Hindlimb muscle (tissue), 1 donor: ENCODE measurements at regions not wholly inside any gene's neighbourhood (a gene's known extent, or its start where the extent isn't known, plus 50 kb on each side); places are given as distances from the start of the nearest gene placed in this dataset.
"Not testable (repeated sequence)": the region's sequence is repeated elsewhere in the genome, so short reads cannot be mapped to it uniquely, and the experiment has no call there.

ENCODE experiments used
- DNase-seq: peaks from one replicate; pipeline ENCODE4 v3.0.0-alpha.2; 2013

DNA sequence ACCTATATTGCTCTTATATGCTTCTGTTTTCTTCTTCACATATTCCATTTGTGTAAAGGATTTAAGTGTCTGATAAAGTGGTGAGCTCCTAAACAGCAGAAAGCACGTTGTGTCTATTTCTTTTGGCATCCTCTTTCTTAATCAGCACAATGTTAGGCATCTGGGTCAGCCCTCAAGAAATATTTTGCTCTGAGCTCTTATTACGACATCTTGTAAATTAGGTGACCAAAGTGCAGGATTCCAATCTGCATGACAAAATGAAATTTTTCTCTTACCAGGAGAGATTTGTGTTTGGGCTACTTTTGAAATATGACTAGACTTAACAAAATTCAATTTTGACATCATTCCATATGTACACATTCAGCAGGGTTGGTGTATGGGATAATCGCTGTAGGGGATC, 210.0 kb upstream of the IGFBP7 start:
- no peak for DNase-seq

DNA sequence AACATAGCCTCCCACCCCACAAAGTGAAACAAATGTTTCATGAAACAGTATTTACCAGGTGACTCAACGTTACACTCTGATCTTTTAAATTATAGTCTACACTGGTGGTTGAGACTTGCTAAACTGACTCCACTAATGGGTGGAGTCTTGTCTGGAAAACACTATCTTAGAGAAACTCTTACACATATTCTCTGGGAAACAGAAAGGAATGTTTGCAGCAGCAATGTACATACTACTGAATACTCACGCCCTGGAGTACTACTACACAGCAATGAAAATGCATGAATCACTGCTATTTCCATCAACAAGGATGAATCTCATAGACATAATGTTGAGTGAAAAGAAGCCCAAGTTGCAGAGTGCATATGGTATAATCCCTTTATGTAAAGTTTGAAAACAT, 208.5 kb upstream of the IGFBP7 start:
- no peak for DNase-seq

DNA sequence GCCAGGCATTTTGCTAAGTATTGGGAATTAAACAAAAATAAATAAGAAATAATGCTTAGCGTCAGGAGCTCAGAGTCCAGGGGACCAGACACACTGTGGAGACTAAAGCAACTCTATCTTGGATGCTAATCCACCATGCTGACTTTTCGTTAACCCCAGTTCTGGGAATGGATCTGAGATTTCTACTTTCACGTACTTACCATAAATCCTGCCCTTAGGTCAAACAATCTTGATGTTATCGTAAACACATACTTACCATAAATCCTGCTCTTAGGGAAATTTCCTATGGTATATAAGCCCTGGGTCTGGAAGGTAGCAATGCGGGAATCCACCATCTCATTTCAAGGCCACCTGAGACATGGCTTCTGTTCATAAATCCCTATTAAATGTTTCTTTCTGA, 204.5 kb upstream of the IGFBP7 start:
- DNase-seq, result no peak

DNA sequence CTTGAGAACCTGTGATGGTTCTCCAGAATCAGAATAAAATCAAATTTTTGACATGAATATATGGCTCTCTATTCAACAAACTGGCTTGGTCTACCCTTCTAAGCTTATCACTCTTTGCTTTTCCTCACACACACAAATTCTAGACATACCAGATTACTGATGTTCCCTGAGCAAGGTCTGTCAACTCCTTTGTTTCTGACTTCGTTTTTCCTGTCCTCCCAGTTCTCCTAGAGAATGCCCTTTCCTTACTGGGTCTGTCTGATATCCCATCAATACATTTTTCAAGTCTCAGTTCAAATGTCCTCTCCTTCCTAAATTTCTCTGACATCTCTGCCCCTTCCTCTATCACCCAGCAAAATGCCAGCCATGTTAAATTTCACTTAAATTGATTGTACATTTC, 202.1 kb upstream of the IGFBP7 start:
- DNase-seq, result no peak

DNA sequence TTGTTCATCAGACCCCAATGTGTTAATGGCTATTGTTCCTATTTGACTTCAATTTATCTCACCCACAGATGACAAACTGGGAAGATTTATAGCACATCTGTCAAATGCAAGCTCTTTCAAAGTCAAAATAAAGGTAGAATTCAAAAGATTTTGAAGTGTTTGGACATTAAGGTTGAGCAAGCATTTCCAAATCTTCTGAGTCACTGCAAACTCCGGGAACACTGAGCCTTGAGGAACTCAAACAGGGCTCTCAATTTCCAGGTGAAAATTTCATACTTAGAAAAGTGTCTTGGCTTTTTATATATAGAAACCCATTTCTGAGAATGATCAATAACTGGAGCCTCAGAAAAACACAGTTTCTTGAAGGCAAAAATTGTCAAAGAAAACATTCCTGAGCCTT, 199.5 kb upstream of the IGFBP7 start:
- DNase-seq, result no peak

DNA sequence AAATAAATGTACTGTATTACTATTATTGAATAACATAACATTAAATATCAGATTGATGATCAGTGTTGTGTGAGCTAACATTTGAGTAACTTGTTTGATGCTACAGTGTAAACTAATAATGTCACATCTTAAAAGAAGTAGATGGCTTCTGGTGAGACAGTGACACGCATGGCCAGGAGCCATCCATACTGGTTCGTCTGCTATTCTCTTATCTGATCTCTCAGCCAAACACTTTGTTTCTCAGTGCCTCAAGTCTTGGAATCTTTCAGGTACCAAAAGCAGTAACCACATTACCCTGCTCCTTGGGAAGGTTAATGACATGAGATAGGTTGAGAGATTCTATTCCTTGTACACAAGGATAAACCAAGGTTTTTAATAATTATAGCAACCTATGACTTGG, 198.1 kb upstream of the IGFBP7 start:
- no peak for DNase-seq

DNA sequence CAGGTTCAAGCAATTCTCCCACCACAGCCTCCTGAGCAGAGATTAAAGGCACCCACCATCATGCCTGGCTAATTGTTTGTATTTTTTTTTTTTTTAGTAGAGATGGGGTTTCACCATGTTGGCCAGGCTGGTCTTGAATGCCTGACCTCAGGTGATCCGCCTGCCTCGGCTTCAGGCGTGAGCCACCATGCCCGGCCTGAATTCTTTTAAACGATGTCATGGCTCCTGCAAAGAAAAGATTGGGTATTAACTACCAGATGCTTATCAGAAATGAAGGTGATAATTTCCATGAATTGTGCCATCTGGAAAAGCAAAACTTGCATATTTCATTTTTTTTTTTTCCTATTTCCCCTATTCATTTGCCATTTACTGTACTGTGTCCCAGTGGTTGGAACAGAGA, 195.7 kb upstream of the IGFBP7 start:
- DNase-seq, result no peak

DNA sequence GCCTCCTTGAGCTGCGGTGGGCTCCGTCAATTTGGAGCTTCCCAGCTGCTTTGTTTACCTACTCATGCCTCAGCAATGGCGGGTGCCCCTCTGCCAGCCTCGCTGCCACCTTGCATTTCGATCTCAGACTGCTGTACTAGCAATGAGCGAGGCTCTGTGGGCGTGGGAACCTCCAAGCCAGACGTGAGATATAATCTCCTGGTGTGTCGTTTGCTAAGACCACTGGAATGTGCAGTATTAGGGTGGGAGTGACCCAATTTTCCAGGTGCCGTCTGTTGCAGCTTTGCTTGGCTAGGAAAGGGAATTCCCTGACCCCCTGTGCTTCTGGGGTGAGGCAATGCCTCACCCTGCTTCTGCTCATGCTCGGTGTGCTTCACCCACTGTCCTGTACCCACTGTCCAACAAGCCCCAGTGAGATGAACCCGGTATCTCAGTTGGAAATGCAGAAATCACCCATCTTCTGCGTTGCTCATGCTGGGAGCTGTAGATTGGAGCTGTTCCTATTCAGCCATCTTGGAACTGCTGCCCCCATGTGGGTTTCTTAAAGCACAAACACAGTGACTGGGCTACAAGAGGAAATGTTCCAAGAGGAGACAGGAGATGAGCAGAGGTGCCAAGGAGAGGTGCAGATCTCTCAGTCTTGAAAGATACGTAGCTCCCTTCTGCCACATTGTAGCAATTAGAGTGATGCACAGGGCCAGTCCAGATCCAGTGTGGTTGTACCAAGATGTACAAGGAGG, 193.0 kb upstream of the IGFBP7 start:
- no peak for DNase-seq

DNA sequence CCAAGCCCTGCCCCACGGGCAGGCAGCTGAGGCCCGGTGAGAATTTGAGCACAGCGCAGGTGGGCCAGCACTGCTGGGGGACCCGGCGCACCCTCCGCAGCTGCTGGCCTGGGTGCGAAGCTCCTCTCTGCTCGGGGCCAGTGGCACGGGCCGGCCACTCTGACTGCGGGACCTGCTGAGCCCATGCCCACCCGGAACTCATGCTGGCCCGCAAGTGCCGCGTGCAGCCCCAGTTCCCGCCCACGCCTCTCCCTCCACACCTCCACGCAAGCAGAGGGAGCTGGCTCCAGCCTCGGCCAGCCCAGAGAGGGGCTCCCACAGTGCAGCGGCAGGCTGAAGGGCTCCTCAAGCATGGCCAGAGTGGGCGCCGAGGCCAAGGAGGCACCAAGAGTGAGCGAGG, 190.1 kb upstream of the IGFBP7 start:
- not testable (repeated sequence) for DNase-seq

DNA sequence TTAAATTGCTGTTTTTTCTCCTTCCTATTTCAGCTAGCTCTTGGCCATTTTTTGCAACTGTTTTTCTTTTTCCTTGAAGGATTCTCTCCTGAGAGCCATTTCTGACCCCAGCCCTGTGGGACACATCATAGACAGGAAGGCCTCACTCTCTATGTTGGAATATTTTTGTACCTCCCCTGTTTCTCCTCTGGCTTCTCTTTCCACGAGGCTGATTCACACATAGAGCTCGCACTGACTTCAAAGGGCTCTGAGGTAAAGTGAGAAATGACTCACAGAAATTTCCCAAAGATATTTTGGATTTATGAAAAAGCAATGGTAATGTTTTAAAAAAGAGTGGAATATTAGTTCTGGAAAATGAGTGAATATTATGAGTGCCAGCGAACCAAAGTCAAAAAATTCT, 181.7 kb upstream of the IGFBP7 start:
- DNase-seq, result no peak

DNA sequence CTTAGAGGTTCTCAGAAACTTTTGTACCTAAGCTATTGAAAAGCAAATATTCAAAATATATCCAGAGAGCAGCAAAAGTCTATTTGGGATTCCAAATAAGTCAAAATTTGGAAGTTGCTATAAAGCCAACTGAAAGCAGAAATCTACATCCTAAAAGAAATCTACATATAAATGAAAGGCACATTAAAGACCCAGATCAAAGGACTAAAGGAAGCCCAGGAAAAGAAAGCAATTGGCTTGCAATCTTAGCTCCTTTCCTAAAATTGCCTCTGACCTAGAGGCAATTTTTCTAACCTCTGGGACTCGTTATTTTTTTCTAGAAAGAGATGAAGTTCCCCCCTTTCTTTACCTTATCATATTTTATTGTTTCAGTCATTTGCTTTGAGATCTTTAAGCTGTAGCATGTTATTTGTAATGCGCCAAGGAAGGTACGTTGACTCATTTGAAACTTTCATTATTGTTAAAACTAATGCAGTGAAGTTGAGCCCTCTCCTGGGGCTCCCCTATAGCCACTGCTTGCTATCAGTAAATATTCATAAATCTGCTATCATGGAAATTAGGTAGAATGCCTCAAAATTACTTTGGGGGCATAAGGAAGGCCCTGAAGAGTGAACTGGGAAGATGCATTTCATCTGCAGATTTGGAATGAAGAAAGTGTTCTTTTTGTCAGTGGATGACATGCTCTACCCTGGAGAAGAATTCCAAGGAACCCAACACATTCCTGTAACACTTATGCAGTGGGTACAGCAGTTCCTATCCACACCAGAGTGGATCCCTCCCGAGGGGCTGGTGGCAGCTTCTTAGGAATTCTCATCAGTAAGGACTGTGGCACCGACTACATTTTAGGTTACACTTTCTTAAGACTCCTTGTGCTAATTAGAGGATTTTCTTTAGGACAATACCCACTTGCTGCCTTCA, 177.8 kb upstream of the IGFBP7 start:
- no peak for DNase-seq

DNA sequence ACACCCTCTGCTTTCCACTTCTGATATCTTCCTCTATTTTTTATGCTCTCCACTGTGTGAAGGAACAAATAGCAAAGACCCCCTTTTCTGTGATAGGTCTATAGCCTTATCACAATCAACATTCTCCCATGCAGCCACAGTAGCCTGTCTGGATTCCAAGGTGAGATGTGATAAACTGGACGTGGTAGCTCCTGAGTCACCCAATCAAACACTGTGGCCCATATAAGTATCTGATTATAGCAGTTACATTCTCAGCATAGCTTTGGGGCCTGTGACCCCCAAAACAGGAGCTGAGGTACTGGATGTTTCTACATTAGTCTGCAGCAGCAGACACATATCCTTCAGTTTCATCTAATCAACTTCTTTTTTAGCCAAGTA, 172.7 kb upstream of the IGFBP7 start:
- no peak for DNase-seq

DNA sequence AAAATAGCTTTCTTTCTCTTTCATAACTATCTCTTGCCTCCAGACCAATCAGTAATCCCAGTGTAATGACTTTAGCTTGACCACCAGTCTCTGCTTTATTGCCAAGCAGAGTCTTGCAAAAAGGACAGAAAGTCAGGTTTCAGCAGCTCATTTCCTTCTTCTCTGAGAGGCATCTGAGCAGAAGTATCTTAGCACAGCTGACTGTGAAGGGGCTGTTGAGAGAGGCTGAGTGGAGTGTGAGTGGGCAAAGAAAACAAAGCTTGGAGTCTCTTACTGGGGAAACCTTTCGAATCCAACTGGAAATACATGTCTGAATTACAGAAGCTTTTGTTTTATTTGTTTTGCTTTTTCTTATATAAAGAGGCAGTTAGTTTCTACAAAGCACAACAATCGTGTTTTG, 170.3 kb upstream of the IGFBP7 start:
- no peak for DNase-seq

DNA sequence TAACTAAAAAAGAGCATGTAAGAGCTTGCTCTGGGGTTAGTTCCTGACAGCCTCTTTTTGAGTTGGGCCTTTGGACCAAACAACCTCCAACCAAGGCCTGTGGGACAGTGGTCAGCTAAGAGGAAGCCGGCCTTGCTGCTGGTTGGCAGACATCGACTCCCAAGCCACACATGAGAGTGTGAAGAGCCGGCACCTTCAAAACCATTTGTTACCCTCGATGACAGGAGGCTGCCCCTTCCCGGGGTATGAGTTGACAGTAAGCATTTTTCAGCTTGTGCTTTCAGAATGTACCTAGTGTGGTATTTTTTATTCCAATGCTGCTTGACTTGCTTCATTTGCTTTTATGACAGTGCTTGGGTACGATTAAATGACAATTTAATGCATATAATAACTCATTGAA, 168.6 kb upstream of the IGFBP7 start:
- DNase-seq, result no peak

DNA sequence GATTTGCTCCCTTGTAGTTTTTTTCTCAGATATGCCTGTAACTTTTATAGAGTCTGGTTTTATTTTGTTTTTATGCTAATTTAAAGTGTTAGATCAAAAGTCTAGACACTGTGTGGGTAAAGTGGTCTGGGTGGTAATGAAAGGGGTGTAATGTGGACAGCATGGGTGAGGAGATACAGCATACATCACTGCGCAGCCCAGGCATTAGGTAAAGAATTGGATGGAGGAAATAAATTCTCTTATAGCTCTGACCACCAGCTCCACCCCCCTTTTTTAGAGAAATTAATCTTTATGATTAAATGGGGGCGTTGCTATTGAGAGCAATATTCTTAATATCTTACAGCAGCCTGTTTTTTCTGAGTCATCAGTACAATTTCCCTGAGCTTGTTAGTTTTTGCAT, 163.9 kb upstream of the IGFBP7 start:
- no peak for DNase-seq

DNA sequence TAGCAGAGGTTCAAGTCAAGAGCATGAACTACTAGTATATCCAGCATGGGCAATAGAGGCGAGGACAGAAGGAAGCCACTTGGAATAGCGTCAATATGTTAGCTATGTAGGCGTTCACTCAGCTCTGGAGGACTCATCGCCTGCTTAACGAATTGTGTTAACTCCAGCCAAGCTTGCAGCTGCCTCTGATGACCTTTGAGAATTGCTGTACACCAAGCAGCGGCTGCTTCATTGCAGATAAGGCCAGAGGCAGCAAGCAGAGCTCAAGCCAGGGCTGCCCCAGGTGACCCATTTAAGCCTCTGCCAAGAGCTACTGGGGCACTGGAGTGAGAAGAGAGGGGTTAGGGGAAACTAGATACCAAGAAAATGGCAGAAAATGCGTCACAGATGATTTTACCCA, 160.2 kb upstream of the IGFBP7 start:
- DNase-seq, result peak; percentile 32

DNA sequence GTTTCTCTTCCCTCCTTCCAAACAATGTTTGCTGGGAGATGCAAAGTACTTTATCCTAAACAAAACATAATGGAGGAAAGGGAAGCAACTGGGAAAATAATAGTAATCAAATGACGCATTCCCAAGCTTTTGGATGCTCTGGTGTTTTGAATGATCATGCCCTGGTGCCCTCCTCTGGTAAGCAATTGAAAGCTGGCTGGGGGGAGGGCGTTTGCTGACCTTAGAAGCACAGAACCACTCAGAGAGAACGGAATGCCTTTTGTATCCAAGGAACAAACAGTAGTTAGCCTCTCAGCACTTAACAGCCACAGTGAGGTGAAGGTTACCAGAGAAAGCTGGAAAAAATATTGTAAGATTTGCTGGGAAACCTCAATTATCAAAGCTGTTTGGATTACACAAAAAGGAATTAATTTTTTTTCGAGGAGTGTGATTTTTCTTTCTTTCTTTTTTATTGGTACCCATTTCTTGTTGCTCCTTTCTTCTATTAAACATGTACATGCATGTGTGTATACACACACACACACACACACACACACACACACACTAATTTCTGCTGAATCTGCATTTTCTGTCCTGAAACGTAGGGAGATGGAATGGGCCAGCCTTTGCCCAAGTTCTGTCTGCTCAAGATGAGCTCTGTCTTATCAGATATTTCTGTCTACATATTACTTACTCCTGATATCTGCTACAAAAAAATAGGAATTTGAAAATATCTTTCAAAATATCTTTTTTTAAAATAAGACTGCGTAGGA, 155.8 kb upstream of the IGFBP7 start:
- no peak for DNase-seq

DNA sequence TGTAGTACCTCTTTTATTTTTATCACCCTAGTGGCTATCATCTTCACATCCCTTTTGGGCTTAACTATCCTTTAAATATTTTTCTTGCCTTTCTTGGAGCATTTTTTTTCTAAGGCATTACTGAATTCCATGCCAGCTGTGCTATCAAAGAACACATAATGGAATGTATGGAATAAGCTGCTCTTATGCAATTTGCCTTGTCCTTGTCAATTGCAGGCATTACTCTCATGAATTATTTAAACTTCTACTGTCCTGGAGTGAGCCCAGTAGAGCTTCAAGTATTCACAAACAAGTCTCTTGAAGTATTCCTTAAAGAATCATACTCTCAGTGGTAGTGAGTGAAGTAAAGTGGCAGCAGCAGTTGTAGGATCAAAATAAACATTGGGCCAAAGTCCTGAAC, 144.6 kb upstream of the IGFBP7 start:
- DNase-seq, result no peak

DNA sequence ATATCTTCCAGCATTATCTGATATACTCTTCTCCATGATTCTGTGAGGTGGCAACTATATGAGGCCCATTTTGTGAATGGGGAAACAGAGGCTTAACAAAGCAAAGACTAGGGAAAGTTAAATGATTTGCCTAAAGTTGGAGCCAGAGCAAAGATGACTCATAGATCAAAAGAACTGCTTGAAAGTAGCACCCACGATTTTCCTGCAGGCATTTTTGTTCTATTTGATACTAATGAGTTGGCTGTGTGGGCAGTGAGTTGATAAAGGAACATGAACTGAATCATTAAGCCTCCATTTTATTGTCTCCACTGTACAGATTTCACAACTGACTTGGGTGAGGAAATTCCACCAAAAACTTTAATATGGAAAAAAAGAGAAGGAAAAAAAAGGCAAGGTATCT, 138.9 kb upstream of the IGFBP7 start:
- no peak for DNase-seq

DNA sequence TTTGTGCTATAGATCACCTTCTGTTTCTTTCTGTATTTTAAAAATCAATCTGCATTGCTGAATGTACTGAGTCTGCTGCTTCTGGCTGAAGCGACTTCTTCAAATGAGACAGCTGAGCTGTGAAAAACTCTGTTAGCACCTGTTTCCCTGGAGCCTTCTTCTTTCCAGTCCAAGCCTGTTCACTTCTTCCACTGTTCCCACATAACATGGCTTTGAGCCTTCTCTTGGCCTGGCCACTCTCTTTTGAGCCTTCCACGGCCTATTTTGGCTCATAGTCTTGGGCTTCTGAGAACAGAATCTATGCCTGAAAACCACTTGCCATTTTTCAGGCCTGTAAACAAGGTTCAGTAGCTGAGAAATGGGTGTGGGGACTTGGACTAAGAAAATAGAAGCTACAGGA, 132.9 kb upstream of the IGFBP7 start:
- DNase-seq, result no peak

DNA sequence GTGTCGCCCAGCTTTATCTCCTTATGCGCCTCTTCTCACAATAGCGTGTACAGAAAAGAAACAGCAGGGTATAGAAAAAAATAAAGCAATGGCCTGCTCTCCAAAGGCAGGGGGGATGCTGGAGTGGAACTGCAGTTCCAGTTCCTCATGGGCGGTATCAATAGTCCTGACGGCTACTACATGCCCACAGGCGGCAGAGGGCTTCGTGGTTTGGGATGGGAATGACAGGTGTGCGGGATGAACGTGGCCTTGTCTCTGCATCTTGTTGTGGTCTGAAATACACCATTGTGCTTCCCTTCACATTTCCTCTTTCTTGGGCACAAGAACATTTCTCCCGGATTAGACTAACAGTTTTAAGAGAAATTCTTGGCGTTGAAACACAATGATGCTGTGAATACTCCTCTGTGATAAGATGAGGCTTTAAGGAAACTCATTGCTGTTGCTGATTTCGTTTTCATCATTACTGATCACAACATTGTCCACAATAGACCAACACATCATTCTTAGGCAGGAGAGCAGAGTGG, 124.1 kb upstream of the IGFBP7 start:
- DNase-seq, result no peak

DNA sequence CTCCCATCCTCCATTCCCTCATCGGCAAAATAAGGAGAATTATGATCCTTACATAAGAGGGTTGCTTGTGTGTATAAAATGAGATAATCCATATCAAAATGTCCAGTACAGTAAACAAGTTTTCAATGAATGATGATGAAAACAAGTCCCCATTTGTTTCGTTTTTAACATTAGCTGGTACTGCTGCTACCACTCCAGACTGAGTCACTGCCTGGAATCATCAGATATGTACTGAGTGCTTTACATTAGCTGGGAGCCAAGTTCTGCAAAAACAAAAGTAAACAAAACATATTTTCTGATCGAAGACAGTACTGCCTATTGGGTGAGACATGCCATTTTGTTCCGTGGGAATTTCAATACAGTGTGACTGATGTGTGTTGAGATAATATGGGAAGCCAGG, 123.2 kb upstream of the IGFBP7 start:
- DNase-seq, result no peak

DNA sequence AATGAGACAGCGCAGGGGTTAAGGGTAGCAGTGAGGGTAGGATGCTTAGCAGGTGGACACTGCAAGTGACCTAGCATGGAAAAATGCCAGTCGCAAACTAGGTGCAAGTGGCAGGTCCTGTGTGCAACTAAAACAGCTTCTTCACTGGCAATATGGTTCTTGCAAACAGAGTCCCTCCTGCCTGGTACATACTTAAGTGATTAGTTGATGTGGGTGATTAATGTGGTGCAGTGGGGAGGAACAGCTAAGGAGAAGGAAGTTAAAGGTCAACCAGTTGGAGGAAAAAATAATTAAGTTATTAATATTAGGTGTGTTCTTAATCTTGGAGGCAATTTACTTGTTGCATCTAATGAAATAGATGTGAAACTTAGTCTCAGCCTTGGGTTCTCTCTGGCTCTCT, 121.6 kb upstream of the IGFBP7 start:
- no peak for DNase-seq
